ENCODE measurements at regions not wholly inside any gene's neighbourhood (a gene's known extent, or its start where the extent isn't known, plus 50 kb on each side); places are given as distances from the start of the nearest gene placed in this dataset.

DNA sequence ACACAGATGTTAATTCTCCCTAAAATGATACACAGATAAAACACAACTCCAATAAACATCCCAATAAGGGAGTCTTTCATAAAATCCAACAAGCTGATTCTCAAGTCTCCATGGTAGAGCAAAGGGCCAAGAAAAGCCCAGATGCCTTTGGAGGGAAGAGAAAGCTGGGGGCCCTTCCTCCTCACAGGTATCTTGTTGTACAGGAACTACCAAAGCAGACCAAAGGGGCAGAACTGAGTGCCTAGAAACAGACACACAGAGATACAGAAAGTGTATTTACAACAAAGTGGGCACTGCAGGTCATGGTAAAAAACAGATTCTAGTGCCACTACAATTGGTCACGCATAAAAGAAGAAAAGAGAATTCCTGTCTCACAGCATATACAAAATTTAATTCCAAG is 87.2 kb upstream of the NSMCE3 start:
- no peak for DNase-seq

DNA sequence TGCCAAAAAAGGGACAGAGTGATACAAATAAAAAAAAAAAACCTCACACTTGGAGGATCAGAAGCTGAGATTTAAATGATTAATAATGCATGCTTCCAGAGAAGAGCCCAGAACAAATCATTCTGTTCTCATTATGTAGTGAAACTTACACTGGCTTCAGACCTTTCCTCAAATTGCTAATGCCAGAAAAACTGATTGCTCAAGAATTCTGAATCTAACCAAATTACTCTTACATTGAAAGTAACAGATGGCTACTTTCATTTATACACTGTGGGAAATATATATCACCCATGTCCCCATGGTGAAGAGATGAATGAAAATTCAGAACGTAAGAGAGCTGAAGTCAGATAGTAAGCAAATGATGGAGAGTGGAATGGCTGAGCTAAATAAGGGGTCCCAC is 85.9 kb upstream of the NSMCE3 start:
- no peak for DNase-seq

DNA sequence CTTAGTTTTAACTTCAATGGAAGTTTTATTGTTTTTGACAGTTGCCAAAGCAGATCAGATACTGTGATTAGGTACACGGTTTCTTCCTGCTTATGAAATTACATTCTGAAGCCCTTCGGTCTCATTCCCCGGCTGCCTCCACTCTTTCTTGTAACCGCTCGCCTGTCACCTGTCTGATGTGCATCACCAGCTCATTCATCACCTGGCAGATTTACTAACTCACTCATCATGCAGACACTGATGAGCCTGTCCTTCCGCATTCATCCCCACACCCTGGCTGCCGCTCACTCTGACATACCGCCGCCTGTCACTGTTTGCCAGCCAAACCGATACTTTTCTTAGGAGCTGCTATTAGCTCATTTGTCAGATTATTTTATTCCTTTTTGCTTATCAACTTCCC is 82.8 kb upstream of the NSMCE3 start:
- DNase-seq = no peak

DNA sequence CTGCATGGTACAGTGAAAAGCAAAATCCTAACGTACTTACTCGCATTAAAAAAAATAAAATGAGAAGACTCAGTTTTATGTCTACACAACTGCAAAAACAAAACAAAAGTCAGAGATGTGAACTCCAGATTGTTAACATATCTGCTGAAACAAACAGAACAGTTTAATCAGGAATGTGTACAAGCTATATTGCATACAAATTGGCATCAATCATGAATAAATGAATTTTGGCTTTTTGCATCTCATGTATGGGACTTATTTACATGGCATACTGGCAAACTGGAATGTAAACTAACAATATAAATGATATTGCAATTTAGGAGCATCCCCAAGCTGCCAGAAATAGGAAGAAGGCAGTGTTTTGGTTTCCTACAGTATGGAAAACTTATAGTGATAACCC is 79.6 kb upstream of the NSMCE3 start:
- DNase-seq = no peak

DNA sequence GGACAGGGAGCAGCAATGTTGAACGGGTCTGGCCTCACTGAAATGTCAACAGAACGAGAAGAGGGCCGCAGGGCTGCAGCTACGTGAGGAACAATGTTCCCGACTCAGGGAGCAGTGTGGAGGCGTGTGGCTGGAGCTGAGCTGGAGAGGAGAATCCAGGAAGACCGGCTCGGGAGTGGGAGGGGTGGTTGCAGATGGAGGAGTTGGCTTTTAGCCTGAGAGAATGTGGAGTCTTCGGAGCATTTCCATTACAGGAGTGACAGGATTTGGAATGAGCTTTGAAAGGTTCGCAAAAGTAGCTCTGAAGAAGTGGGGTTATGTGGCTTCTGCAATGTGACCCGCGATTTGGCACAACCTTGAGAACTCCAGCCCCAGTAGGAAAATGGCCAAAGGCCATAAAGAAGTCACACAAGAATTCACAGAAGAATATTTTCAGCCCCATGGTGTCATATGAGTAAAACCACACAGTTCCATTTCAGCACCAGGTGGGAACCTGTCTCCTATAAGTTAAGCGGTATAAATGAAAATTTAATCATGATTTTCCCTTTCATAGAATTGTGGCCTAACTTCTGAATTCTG is 78.8 kb upstream of the NSMCE3 start:
- DNase-seq = no peak

DNA sequence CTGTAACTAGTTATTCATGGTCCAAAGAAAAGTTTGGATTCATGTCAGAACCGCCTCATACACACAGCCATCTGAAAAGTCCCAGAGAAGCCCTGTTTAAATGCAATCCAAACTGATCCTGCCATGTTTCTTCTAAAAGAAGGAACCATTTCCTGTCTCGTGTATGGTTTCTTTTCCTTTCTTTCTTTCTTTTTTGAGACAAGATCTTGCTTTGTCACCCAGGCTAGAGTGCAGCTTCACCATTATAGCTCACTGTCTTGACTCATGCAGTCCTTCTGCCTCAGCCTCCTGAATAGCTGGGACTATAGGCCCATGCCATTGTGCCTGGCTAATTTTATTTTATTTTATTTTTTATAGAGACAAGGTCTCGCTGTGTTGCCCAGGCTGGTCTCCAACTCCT is 77.4 kb upstream of the NSMCE3 start:
- no peak for DNase-seq

DNA sequence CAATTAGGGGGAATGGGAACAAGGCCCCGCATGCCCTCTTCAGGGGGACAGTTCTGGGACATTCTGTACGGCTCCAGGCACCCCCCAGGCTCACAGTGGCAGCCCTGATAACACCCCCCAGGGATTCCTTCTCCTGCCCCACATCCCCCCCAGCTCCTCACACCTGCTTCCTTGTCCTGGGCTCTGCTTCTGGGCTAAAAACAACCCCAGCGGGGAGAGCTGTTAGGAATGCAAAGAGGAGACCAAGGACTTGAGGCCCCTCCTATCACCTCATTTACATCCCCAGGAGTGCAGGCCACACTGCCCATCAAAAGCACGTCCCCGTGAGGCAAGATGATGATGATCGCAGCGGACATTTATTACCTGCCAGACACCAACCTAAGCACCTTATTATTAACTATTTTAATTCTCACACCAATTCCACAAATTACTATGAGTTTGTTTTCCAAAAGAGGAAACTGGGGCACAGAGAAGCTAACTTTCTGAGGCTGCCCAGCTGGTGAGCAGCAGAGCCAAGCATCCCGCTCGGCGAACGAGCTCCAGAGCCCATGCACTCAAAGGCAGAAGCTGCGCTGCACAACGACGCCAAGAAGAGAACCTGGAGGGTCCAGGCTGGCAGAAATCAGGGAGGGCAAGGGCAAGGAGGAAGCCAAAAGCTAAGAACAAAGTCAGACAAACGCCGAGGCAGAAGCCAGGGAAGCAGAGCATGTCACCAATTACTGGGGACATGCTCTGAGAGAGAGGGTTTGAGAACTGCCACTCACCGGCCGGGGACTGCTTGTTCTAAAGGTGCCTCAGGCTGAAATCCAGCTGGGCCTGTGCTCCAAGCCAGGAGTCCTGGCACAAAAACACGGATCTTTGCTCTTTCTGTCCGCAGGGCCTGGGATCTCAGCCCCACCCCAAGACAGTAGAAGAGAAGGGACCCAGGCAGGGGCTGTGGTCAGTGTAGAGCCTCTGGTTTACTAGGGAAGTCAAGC is 76.2 kb upstream of the NSMCE3 start:
- DNase-seq = no peak

DNA sequence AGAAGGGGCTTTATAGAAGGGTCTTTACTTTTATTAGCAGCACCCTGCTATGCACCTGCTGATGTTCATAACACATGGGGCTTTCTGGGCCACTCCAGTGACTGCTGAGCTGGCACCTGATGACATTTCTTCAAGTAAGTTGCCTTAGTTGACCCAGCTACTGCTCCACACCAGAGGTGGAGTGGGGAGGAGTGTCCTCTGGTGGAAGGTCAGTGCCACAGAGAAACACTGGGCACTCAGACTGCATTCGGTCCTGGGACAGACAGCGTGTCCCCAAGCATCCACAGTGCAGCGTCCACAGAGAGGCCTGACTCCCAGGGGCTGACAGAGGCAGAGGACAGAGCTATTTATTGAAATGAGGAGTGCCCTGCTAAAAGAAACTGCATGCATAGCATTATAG is 74.9 kb upstream of the NSMCE3 start:
- no peak for DNase-seq

DNA sequence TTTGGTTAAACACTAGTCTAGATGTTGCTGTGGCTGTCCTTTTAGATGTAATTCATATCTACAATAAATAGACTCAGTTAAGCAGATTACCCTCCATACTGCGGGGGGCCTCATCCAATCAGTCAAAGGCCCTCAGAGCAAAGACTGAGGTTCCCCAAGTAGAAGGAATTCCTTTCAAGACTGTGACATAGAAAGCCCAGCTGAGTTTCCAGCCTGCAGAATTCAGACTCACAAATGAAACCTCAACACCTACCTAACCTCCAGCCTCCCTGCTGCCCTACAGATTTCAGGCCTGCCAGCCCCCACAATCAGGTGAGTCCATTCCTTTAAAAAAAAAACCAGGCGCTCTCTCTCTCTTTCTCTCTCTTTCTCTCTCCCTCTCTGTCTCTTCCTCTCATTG is 73.6 kb upstream of the NSMCE3 start:
- no peak for DNase-seq

DNA sequence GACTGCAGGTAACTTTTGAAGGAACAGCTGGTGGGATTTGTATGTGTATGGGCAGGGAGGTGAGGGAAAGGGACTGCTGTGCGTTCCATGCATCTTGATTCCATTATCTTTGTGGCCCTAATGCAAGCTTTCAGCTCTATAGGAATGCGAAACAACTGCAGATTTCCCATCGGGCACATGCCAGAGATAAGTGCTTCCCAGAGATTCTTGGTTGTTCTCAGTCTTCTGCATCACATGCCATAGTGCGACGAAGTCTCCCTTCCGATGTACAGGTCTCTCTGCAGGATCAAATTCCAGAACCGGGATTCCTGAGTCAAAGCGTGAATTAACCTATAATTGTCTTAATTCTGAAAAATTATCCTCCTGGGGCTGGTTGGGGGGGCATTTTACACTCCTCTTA is 72.6 kb upstream of the NSMCE3 start:
- no peak for DNase-seq

DNA sequence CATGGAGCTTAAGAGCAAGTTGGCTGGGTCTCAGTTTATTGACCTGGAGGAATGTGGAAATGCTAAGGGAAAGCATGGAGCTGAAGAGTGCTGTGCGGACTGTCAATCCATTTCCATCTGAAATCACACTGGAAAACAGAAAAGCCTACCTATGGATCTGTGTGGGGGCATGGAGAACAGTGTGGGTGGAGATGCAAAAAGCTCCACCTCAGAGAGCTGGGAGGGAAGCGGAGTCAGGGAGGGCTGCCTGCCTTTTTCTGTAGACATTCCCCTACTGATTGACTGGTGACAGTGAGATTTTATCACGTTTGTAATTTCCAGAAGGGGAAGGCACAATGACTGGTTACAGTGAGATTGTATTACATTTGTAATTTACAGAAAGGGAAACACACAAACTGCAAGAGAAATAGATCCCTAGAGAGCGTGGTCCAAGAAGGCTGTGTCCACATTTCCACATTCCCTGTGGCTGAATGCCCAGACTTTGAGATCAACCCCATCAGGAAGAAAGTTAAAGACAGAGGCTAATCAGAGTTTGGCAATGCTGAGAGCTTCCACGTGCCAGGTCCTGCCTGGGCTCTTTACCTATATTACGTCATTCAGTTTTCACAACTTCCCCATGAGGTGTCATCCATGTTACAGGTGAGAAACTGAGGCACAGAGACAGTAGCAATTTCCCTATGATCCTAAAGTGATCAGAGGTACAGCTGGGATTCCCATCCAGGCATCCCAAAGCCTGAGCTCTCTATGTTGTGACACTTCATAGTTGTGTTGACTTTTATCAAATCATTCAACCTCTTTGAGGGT is 67.7 kb upstream of the NSMCE3 start:
- DNase-seq = no peak

DNA sequence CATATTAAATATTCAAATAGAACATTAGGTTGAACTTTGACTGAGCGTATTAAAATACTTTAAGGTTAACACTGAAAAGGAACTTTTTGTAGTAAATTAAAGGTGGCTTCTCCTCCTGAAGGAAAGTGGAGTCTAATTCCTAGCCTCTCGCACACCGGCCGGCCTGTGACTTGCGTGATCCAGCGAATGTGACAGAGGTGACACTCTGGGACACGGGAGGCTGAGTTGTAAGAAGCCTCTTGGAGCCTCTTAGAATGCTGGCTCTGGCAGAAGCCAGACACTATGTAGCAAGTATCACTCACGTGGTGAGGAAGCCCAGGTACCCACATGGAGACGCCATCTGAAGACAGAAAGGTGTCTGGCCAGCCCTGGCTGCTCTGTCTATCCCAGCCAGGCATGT is 64.9 kb upstream of the NSMCE3 start:
- no peak for DNase-seq

DNA sequence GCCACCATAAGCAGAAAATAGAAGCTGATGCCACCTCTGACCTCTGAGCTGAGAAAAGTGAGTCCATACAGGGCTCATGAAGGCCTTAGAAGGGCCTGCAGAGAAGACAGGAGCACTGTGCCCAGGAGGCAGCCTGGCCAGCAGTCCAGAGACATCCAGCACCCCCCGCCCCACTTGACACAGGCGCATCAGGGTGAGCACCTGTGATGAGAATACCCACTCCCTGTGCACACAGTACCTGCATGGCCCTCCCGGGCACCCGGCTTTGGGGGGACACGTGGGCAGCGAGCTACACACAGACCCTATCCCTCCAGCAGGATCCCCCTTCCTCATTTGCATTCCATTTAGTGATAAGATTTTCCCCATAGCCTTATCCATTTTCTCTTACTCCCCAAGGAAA is 63.6 kb upstream of the NSMCE3 start:
- DNase-seq = no peak

DNA sequence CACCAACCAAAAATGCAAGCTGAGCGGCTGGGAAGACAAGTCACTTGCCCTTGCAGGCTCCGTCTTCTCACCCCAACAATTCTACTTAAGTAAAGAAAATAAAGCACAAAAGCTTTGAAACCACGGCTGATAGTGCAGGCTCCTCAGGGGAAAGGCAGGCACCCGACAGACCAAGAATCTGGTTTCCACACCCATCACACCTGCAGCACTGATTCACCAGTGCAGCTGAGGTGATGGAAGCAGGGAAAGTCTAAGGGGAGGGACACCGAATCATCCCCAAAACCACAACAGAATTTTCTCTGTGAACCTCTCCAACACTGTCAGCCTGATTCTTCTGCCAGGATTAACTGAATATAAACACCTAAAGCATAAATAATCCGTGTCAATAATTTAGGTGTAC is 62.0 kb upstream of the NSMCE3 start:
- DNase-seq = no peak

DNA sequence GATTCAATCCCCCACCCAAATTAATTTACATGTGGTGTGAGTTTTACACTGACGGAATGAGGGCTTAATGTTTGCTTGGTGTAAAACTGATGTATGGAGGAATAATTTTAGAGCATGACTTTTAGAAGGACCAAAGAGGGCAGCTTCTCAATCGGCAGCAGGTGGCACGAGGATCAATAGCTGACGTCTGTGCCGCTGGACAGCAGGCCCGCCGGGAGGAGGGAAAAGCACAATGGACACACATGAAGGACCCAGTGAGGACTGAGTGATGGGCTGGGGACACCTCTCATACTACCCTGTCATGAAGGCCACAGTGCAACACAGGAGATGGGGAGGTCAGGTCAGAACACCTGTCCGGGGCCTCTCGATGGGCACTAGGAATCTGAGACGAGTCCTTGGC is 61.4 kb upstream of the NSMCE3 start:
- DNase-seq = no peak

DNA sequence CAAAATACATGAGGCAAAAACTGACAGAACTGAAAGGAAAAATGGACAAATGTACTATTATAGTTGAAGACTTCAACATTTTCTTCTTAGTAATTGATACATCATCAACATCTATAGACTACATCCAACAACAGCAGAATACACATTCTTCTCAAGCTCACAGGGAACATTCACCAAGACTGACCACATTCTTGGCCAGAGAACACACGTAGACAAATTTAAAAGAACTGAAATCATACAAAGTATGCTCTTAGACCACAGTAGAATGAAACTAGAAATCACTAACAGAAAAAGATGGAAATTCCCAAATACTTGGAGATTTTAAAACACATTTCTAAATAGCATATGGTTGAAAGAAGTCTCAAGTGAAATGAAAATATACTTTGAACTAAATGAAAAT is 55.1 kb upstream of the NSMCE3 start:
- DNase-seq = no peak

DNA sequence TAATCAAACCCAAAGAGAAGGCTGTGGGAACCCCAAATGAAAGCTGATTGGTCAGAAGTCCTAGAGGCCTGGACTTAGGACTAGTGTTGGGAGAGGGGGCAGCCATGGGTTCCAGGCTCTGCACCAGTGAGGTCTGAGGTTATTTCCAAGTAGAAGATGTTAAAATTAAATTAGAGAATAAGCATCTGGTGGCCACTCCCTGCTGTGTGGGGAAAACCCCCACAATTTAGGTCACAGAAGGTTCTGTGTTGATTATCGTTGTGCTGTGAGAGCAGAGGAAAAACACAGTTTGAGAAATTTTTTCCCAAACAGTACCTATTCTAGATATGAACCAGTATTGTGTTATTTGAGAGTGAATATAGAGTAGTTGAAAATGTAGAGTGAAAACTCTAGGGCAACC is 53.9 kb upstream of the NSMCE3 start:
- no peak for DNase-seq

DNA sequence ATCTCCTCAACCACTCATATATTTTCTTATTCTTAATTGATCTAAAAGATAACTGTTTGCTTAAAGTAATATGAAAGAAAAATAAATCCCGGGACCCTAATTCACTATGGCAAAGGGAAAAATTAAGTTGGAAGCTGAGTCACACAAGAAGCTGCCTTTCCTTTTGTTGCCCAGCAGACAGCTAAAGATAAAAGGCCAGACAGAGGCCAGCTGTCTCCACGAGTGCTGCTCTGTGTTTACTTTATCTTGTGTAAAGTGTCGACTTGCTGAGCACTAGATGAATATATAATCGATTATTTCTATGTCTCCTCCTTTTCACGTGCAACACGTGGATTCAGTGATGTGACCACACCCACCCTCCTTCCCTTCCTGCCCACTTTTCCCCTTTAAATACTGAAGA is 52.8 kb upstream of the NSMCE3 start:
- no peak for DNase-seq

DNA sequence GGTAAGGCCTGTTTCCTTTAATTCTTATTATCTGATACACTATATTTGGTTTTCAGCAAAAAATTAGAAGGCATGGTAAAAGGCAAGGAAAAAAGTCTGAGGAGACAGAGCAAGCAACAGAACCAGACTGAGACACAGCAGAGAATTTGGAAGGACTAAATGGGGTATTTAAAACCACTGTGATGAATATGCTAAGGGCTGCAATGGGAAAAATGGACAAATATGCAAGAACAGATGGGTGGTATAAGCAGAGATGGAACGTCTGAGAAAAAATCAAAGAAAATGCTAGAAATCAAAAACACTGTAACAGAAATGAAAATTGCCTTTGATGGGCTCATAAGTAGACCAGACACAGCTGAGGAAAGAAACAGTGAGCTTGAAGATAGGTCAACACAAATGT is 50.8 kb upstream of the NSMCE3 start:
- DNase-seq = no peak

DNA sequence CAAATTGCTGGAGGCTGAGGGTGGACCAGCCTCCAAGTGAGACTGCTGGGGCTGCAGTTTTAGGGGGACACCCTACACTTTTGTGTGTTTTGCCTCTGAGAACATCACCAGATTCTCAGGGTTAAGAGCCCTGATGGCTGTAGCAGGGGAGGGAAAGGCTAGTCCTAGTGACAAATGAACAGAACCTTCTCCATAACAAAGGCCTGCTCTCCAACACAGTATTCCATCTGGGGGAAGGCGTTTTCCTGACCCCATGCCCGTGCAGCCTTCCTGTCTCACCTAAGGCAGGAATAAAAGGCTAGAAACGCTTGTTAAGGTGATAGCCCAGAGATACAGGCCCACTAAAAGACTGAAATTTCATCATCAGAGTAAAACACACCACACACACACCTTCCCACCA is 50.2 kb upstream of the NSMCE3 start:
- no peak for DNase-seq

Measured in T-helper 2 cell (primary cell).